GM23248 (cell line): ENCODE measurements at regions not wholly inside any gene's neighbourhood (a gene's known extent, or its start where the extent isn't known, plus 50 kb on each side); places are given as distances from the start of the nearest gene placed in this dataset.

Experiments
- DNase-seq: peaks from one replicate; pipeline ENCODE4 v3.0.0-alpha.2; 2015
- H2AFZ ChIP-seq: fragments of 200-600 bp; sonication (generic); 2 replicates; pipeline ENCODE4 v1.6.1; 2016; ENCODE audit warnings: antibody characterized with exemption
- H3F3A ChIP-seq: fragments of 200-600 bp; sonication (generic); 2 replicates; pipeline ENCODE4 v1.6.1; 2016; ENCODE audit warnings: mild to moderate bottlenecking, antibody characterized with exemption, mixed run types; ENCODE audit not compliant: insufficient read depth
- H3K27ac ChIP-seq: fragments of 200-600 bp; sonication (generic); 2 replicates; pipeline ENCODE4 v1.5.1; 2016; ENCODE audit warnings: mild to moderate bottlenecking
- H3K27me3 ChIP-seq: fragments of 200-600 bp; sonication (generic); replicated peaks from 2 replicates; pipeline ENCODE4 v1.6.1; 2016; ENCODE audit warnings: mild to moderate bottlenecking; ENCODE audit not compliant: insufficient read depth
- H3K36me3 ChIP-seq: fragments of 200-600 bp; sonication (generic); 2 replicates; pipeline ENCODE4 v1.6.1; 2016; ENCODE audit warnings: low read depth, mild to moderate bottlenecking
- H3K4me1 ChIP-seq: fragments of 200-600 bp; sonication (generic); 2 replicates; pipeline ENCODE4 v1.6.1; 2016; ENCODE audit warnings: mild to moderate bottlenecking; ENCODE audit not compliant: insufficient read depth
- H3K4me2 ChIP-seq: fragments of 200-600 bp; sonication (generic); one replicate; pipeline ENCODE4 v1.6.1; 2016; ENCODE audit warnings: mild to moderate bottlenecking; ENCODE audit not compliant: unreplicated experiment
- H3K4me3 ChIP-seq: fragments of 200-600 bp; sonication (generic); 2 replicates; pipeline ENCODE4 v1.5.1; 2016; ENCODE audit warnings: mild to moderate bottlenecking
- H3K79me2 ChIP-seq: fragments of 200-600 bp; sonication (generic); 2 replicates; pipeline ENCODE4 v1.6.1; 2016; ENCODE audit warnings: mild to moderate bottlenecking; ENCODE audit not compliant: insufficient read depth
- H3K9ac ChIP-seq: fragments of 200-600 bp; sonication (generic); 2 replicates; pipeline ENCODE4 v1.6.1; 2016; ENCODE audit warnings: mild to moderate bottlenecking
- H3K9me2 ChIP-seq: fragments of 200-600 bp; sonication (generic); 2 replicates; pipeline ENCODE4 v1.6.1; 2016; ENCODE audit warnings: mixed run types, mild to moderate bottlenecking, moderate library complexity; ENCODE audit not compliant: insufficient read depth
- H3K9me3 ChIP-seq: fragments of 200-600 bp; sonication (generic); one replicate; pipeline ENCODE4 v1.6.1; 2017; ENCODE audit warnings: low read depth
- H4K20me1 ChIP-seq: fragments of 200-600 bp; sonication (generic); 2 replicates; pipeline ENCODE4 v1.6.0; 2016; ENCODE audit not compliant: insufficient read depth
- EZH2 ChIP-seq: fragments of 200-600 bp; sonication (generic); IDR thresholded peaks from 2 replicates; pipeline ENCODE4 v1.6.1; 2018; ENCODE audit warnings: antibody characterized with exemption, mild to moderate bottlenecking; ENCODE audit not compliant: insufficient read depth, poor library complexity, severe bottlenecking
- EZH2phosphoT487 ChIP-seq: fragments of 200-600 bp; sonication (generic); IDR thresholded peaks from 2 replicates; pipeline ENCODE4 v1.6.1; 2018; ENCODE audit warnings: antibody characterized with exemption, moderate library complexity, mild to moderate bottlenecking, low read depth; ENCODE audit not compliant: insufficient read depth
- WGBS, 2 experiments: methylation state at CpG; one replicate each; pipeline ENCODE4 v1.1.6; 2015 to 2017; ENCODE audit warnings: low lambda C conversion rate in 2 of 2, low coverage in 1 of 2; ENCODE audit errors: missing lambda C conversion rate in 2 of 2; 5-methylcytosine and 5-hydroxymethylcytosine counted together
- in situ Hi-C: fragments of 300-500 bp; cut with MboI; formaldehyde crosslinking; loops from 2 replicates; pipeline ENCODE4 v1.15.0; 2020

DNA sequence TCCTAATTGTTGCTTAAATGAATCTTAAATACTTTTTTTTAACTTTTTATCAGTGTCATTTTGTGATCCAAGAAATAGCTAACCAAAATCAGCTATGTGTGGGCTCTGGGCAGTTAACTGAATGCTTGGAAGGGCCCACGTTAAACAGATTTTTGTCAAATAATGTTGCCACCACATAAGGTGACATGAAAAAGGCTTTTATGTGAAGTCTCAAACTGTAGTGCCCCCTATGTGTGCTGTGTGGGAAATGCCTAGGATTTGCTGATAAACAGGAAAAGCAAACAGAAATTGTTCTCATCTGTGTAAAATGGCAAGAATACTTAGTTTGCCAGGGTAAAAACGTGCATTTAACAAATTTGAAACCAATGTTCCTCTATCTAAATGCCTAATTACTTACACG, 242.2 kb downstream of the ZNF516 start:
- no peak overlapping the region for H3K9ac ChIP-seq
- no peaks in the 10 kb centered on the region for H3K9me2 ChIP-seq
- no peak overlapping the region for H3K27ac ChIP-seq
- H3K4me2 ChIP-seq = no peak overlapping the region
- H4K20me1 ChIP-seq = no peaks in the 10 kb centered on the region
- in situ Hi-C loops = loop anchor here (25.0 kb wide), 1 partner anchor 1591 kb away; no protein-coding TSS in a partner anchor
- H3K27me3 ChIP-seq = peaks cover 15% of the 10 kb centered on the region
- H3K4me1 ChIP-seq = no peaks in the 10 kb centered on the region
- no peaks in the 10 kb centered on the region for H3K36me3 ChIP-seq
- TF ChIP-seq EZH2 (no peak), EZH2phosphoT487 (no peak)
- H2AFZ ChIP-seq = no peak overlapping the region
- H3K79me2 ChIP-seq = no peaks in the 10 kb centered on the region
- peak; percentile 38 for DNase-seq
- 0 to 3% methylated on average over 3 of the region's 3 CpGs for WGBS, 2 experiments
- no peak overlapping the region for H3K4me3 ChIP-seq
- H3K9me3 ChIP-seq = no peaks in the 10 kb centered on the region
- H3F3A ChIP-seq = no peaks in the 10 kb centered on the region

DNA sequence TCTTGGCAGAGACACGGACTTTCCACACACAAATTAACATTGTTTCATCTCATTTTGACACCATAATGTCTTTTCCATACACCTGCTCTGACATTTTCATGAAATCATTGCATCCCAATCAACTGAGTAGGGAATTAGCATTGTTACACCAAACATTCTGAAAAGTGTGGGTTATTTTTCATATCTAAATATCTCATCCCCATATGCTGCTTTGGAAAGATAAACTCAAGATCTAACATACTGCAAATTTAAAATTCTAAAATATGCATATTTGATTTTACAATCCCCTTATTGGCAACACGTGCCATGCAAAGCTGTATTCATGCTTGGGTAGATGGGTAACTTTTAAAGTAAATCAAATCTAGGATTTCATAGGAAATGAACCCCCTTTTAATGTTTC, 242.9 kb downstream of the ZNF516 start:
- Histone ChIP-seq H3F3A (no peaks in the 10 kb centered on the region), H3K9me3 (no peaks in the 10 kb centered on the region), H3K4me1 (no peaks in the 10 kb centered on the region), H3K9ac (no peak overlapping the region), H3K4me3 (no peak overlapping the region), H3K27me3 (peaks cover 10% of the 10 kb centered on the region), H3K4me2 (no peak overlapping the region), H3K79me2 (no peaks in the 10 kb centered on the region), H3K36me3 (no peaks in the 10 kb centered on the region), H2AFZ (no peak overlapping the region), H4K20me1 (no peaks in the 10 kb centered on the region), H3K9me2 (no peaks in the 10 kb centered on the region), H3K27ac (no peak overlapping the region)
- in situ Hi-C loops = loop anchor here (25.0 kb wide), 1 partner anchor 1590 kb away; no protein-coding TSS in a partner anchor
- TF ChIP-seq EZH2 (no peak), EZH2phosphoT487 (no peak)
- 26 to 29% methylated on average over 2 of the region's 2 CpGs for WGBS, 2 experiments
- no peak for DNase-seq

GRCh38 chr18:76251691-76252090, 243.4 kb downstream of the ZNF516 start:
- Histone ChIP-seq H3K9ac (no peak overlapping the region), H3K36me3 (no peaks in the 10 kb centered on the region), H4K20me1 (no peaks in the 10 kb centered on the region), H3K79me2 (no peaks in the 10 kb centered on the region), H2AFZ (no peak overlapping the region), H3K9me2 (no peaks in the 10 kb centered on the region), H3F3A (no peaks in the 10 kb centered on the region), H3K4me2 (no peak overlapping the region), H3K27me3 (peaks cover 10% of the 10 kb centered on the region), H3K4me3 (no peak overlapping the region), H3K27ac (no peak overlapping the region), H3K9me3 (no peaks in the 10 kb centered on the region), H3K4me1 (no peaks in the 10 kb centered on the region)
- TF ChIP-seq EZH2 (no peak), EZH2phosphoT487 (no peak)
- in situ Hi-C loops = loop anchor here (25.0 kb wide), 1 partner anchor 1589 kb away; no protein-coding TSS in a partner anchor
- DNase-seq = no peak
- 46 to 47% methylated on average over 11 of the region's 11 CpGs for WGBS, 2 experiments

DNA sequence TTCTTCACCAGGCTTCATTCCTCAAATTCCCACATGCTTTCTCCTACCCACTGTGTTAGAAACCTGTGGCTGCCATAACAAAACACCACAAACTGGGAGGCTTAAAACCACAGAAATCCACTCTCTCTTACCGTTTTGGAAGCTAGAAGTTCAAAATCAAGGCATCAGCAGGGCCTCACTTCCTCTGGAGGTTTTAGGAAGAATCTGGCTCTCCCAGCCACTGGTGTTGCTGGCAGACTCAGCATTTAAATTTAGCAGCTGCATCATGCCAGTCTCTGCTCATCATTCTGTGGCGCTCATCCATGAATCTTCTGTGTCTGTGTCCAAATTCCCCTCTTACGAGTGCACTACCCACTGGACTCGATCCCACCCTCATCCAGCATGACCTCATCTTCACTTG, 248.5 kb downstream of the ZNF516 start:
- H3K4me3 ChIP-seq = no peak overlapping the region
- TF ChIP-seq EZH2phosphoT487 (no peak), EZH2 (no peak)
- H3K9ac ChIP-seq = no peak overlapping the region
- WGBS, 2 experiments = 1 to 3% methylated on average over 4 of the region's 4 CpGs
- no peaks in the 10 kb centered on the region for H3K79me2 ChIP-seq
- H3K27ac ChIP-seq = no peak overlapping the region
- no peaks in the 10 kb centered on the region for H3K9me3 ChIP-seq
- H3K4me1 ChIP-seq = no peaks in the 10 kb centered on the region
- in situ Hi-C loops = no loop called here
- no peak for DNase-seq
- H3K4me2 ChIP-seq = no peak overlapping the region
- no peaks in the 10 kb centered on the region; the same call in 1 of the 2 replicates for H3K27me3 ChIP-seq
- no peaks in the 10 kb centered on the region for H3K9me2 ChIP-seq
- no peaks in the 10 kb centered on the region for H3F3A ChIP-seq
- H4K20me1 ChIP-seq = no peaks in the 10 kb centered on the region
- H3K36me3 ChIP-seq = no peaks in the 10 kb centered on the region
- H2AFZ ChIP-seq = no peak overlapping the region

DNA sequence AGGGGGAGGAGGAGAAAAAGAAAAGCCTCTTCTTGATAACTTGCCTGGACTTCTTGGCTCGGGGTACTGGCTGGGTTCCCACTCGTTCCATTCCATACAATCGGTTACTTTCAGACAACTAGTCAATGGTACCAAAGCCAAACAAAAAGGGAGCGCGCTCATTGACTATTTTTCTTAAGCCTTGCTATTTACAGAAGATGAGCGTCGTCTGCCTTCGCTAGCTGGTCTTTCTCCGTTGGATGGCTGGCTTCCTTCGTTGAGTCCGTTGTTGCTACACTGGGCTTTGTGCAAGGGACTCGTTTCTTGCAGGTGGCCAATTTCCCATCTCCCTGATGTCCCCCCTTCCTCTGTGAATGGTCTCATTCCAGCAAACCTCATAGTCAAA, 260.4 kb downstream of the ZNF516 start:
- WGBS, 2 experiments = 13 to 18% methylated on average over 12 of the region's 12 CpGs
- no peak for TF ChIP-seq EZH2
- TF ChIP-seq EZH2phosphoT487 = no peak
- Histone ChIP-seq H3K9me2 (no peaks in the 10 kb centered on the region), H3K27ac (no peak overlapping the region), H3K4me1 (no peaks in the 10 kb centered on the region), H4K20me1 (no peaks in the 10 kb centered on the region), H3F3A (no peaks in the 10 kb centered on the region), H3K4me2 (no peak overlapping the region), H3K79me2 (no peaks in the 10 kb centered on the region), H3K36me3 (no peaks in the 10 kb centered on the region), H3K9ac (no peak overlapping the region), H3K4me3 (no peak overlapping the region), H3K27me3 (0 out of 2 replicates have a peak, but pooled peaks cover 4% of the 10 kb centered on the region), H2AFZ (no peak overlapping the region), H3K9me3 (no peaks in the 10 kb centered on the region)
- in situ Hi-C loops = no loop called here
- DNase-seq = no peak
